Neutrophil (primary cell): ENCODE measurements at regions not wholly inside any gene's neighbourhood (a gene's known extent, or its start where the extent isn't known, plus 50 kb on each side); places are given as distances from the start of the nearest gene placed in this dataset.

Source experiments
- H3K27ac ChIP-seq: fragments of 200-600 bp; sonication (generic); 2 replicates; pipeline ENCODE4 v1.5.1; 2016; ENCODE audit warnings: mild to moderate bottlenecking, moderate library complexity
- H3K27me3 ChIP-seq: fragments of 200-600 bp; sonication (generic); 2 replicates; pipeline ENCODE4 v1.6.0; 2016; ENCODE audit warnings: mild to moderate bottlenecking
- H3K36me3 ChIP-seq: fragments of 200-600 bp; sonication (generic); 2 replicates; pipeline ENCODE4 v1.5.1; 2017
- H3K4me1 ChIP-seq, 2 experiments: fragments of 200-600 bp in 1 of 2; sonication (generic) in 1 of 2; 1 replicate in 1 of 2; 2 replicates in 1 of 2; pipeline versions ENCODE4 v1.5.1 to v1.6.1; 2013 to 2016; ENCODE audit warnings: low read depth in 1 of 2, low read length in 1 of 2, mild to moderate bottlenecking in 1 of 2, moderate library complexity in 1 of 2; ENCODE audit not compliant: control insufficient read depth in 1 of 2, insufficient read depth in 1 of 2
- H3K4me3 ChIP-seq, 2 experiments: fragments of 200-600 bp in 1 of 2; sonication (generic) in 1 of 2; 1 replicate in 1 of 2; 2 replicates in 1 of 2; pipeline ENCODE4 v1.5.1; 2013 to 2016; ENCODE audit warnings: low read depth in 1 of 2, low read length in 1 of 2, mild to moderate bottlenecking in 1 of 2, moderate library complexity in 1 of 2
- H3K9me3 ChIP-seq: fragments of 200-600 bp; sonication (generic); 2 replicates; pipeline ENCODE4 v1.5.1; 2016
- CTCF ChIP-seq: fragments of 200-600 bp; sonication (generic); IDR thresholded peaks from 2 replicates; pipeline ENCODE4 v1.5.1; 2016; ENCODE audit warnings: antibody characterized with exemption

GRCh38 chr21:28751176-28751575 is 241.5 kb downstream of the LTN1 start:
- TF ChIP-seq CTCF, result no peak
- no peaks in the 10 kb centered on the region for H3K36me3 ChIP-seq
- no peaks in the 10 kb centered on the region for H3K27me3 ChIP-seq
- peaks cover 0 to 7% of the 10 kb centered on the region in 2 experiments for H3K4me1 ChIP-seq
- H3K9me3 ChIP-seq, result no peaks in the 10 kb centered on the region
- no peak overlapping the region for H3K27ac ChIP-seq
- no peak overlapping the region for H3K4me3 ChIP-seq

- TF ChIP-seq CTCF, result no peak
- Histone ChIP-seq H3K4me3 (no peak overlapping the region), H3K36me3 (no peaks in the 10 kb centered on the region), H3K27me3 (no peaks in the 10 kb centered on the region), H3K9me3 (no peaks in the 10 kb centered on the region), H3K27ac (no peak overlapping the region), H3K4me1 (peaks cover under 1 to 9% of the 10 kb centered on the region in 2 experiments)
Observed at GRCh38 chr21:28750565-28750964, 242.1 kb downstream of the LTN1 start.

- Histone ChIP-seq H3K9me3 (no peaks in the 10 kb centered on the region), H3K4me3 (no peak overlapping the region), H3K27ac (no peak overlapping the region), H3K36me3 (no peaks in the 10 kb centered on the region), H3K4me1 (peaks cover 4 to 13% of the 10 kb centered on the region in 2 experiments), H3K27me3 (no peaks in the 10 kb centered on the region)
- no peak for TF ChIP-seq CTCF
Observed at GRCh38 chr21:28749536-28749935, 243.1 kb downstream of the LTN1 start.

GRCh38 chr21:28747464-28747863 is 245.2 kb downstream of the LTN1 start:
- no peak overlapping the region for H3K4me3 ChIP-seq
- H3K9me3 ChIP-seq, result no peaks in the 10 kb centered on the region
- H3K4me1 ChIP-seq, result peaks cover 4 to 13% of the 10 kb centered on the region in 2 experiments
- no peak overlapping the region for H3K27ac ChIP-seq
- H3K36me3 ChIP-seq, result no peaks in the 10 kb centered on the region
- TF ChIP-seq CTCF, result no peak
- H3K27me3 ChIP-seq, result no peaks in the 10 kb centered on the region

- Histone ChIP-seq H3K27ac (no peak overlapping the region), H3K9me3 (no peaks in the 10 kb centered on the region), H3K4me1 (peaks cover 4 to 13% of the 10 kb centered on the region in 2 experiments), H3K36me3 (no peaks in the 10 kb centered on the region), H3K27me3 (no peaks in the 10 kb centered on the region), H3K4me3 (no peak overlapping the region)
- no peak for TF ChIP-seq CTCF
Observed at GRCh38 chr21:28746166-28746565, 246.5 kb downstream of the LTN1 start.
